ENCODE measurements at regions not wholly inside any gene's neighbourhood (a gene's known extent, or its start where the extent isn't known, plus 50 kb on each side); places are given as distances from the start of the nearest gene placed in this dataset.
A peak's percentile ranks its signal among the peaks of the same experiment; 100 is the strongest.

DNA sequence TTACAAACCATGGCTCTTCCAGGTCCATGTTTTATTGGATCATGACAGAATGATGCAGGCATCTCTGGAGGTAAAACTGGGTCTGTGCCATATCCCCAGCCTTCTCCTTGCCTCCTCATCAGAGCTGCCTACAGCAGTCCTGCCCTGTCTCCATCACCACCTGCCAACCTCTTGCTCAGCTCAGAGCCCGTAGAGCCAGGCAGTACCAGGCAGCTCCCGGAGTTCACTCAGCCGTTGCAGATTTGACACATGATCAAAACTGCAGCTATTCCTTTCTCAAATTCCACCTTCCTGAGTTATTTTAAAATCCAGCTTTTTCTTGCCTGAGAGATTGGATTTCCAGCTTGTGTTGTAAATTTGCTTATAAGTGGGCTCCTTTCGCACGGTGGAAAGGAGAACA, 218.2 kb upstream of the CELF4 start:
- no peak for DNase-seq (ENCODE audit: low read depth in 2 of 3, low spot score in 2 of 3)

DNA sequence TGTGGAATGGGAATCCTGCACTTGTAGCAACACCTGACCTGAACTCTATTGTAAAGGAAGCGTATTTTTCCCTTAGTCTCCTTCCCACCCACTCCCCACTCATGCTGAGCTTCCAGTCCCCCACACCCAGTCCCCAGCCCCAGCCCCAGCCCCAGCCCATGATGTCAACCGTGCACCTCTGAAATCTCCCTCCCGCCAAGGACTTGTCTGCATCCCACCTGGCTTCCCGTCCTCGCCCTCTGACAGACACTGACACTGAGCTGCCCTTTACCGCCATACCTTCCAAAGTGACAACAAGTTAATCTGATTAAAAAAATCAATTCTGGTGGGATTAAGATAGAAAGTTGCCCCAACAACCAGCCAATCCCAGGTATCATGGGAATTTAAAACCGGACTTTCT, 213.6 kb upstream of the CELF4 start:
- DNase-seq (ENCODE audit: low read depth in 2 of 3, low spot score in 2 of 3) = no peak

DNA sequence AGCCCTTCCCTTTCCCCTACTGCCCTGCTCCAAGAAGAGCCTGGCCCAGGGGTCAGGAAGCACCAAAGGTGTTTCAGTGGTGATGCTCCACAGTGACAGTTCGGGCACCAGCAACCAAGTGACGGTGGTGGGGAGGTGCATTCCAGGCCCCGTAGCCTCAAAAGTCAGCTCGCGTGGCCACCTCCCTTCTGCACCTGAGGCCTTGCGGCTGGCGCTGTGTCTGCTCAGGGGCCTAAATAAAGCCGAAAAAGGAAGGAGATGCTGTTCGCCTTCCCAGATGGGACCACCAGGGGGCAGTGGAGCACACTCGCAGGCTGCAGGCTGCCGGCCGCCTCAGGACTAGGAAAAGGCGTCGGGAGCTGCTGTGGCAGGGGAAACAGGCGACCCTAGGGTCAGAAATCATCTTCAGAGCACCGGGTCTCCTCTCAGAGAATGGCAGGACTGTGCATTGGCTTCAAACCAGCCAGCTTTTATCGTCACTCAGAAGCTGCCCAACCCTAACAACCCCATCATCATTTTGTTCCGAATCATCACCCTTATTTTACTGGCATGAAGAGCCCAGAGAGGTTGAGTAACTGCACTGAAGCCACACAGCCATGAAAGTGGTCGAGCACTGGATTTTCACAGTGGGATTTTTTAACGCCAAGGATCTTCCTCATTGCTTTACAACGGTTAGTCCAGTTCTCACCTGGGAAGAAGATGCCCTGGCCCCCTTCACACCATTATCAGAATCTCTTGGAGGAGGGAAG, 213.0 kb upstream of the CELF4 start:
- peak in 2 of 3 donors; percentile 52 to 81 for DNase-seq (ENCODE audit: low read depth in 2 of 3, low spot score in 2 of 3)

DNA sequence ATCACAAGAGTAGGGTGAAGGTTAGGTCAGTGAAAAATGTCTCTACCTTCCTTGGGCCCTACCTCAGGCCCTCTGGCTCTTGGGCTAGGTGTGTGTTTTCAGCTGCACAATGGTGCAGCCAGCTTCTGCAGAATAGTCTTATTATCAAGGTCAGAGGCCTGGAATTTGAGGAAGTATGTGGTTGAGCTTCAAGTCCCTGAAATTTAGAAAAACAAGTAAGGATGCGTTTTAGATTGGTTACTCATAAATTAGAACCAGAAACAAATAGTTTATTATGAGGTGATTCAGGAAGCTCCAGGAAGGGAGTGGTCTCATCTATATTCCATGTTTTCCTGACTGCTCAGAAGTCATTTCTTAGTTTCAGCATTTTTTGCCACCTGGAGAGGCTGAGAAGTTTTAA, 204.2 kb upstream of the CELF4 start:
- peak in 1 of 3 donors; percentile 26 for DNase-seq (ENCODE audit: low read depth in 2 of 3, low spot score in 2 of 3)

DNA sequence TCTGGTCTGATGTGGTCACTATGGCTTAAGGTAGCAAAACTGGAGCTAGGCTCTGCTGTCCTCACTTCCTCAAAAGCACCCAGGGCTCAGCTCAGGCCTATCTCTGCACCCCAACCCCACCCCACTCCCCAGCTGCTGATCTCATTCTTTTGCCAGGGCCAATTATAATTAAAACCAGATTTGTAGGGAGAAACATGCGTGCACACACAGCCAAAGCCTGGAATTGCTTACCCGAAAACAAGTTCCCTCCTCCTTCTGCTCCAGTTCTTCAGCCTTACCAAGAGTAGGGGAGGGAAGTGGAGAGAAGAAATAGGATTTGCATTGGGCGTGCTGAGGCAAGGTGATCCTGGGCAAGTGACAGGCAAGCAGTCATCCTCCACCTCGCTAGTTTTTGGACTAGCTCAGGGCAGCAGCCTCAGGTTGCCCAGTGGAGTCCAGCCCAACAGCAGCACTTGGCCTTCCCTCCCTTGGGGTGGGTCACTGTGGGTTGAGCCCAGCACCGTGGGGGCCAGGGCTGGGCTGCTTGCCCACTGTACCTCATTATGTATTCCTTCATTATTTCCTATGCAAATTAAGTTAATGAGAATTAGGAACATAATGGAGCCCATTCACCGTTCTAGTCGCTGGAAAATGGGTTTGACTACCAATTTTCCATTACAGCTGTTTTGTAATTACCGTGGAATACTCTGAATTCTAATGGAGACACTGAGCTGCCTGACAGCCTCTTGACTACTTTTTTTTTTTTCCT, 199.1 kb upstream of the CELF4 start:
- no peak for DNase-seq (ENCODE audit: low read depth in 2 of 3, low spot score in 2 of 3)

DNA sequence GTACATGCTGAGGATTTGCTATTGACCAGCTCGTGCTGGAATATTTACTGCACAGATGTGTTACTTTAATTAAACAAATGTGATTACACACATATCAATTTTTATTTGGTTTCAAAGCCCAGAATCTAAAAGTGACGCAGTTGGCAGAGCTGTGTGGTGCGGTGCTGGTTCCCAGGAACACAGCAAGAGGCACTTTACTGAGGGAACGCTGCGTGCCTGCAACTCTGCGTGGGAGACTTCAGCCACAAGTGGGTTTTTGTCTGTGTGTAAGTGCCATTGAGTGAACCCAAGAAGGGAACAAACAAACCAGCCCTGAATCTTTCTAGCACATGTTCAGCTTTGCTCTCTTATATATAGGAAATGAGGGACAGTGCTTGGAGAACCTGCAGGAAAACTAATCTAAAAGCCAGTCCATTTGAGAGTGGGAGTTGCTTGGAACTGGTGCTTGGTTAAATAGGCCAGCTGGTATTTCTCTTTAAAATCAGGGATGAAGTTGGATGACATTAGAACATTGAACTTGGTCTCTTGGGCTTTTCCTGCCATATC, 196.6 kb upstream of the CELF4 start:
- no peak for DNase-seq (ENCODE audit: low read depth in 2 of 3, low spot score in 2 of 3)

DNA sequence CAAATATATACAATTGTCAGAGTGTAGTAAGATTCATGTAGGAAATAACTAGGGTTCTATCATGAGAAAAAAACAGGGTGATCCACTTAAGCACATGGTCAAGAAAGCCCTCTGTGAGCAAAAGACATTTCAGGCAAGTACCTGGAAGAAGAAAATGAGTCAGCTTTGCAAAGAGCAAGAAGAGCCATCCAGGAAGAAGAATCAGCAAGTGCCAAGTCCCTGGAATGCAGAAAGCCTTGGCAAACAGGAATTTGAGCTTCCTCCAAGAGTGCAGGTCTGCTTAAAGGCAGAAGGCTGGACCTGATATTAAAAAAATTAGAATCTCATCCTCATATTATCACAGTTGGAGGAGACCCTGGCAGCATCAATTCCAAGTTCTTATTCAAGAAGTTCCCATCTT, 188.5 kb upstream of the CELF4 start:
- no peak for DNase-seq (ENCODE audit: low read depth in 2 of 3, low spot score in 2 of 3)

DNA sequence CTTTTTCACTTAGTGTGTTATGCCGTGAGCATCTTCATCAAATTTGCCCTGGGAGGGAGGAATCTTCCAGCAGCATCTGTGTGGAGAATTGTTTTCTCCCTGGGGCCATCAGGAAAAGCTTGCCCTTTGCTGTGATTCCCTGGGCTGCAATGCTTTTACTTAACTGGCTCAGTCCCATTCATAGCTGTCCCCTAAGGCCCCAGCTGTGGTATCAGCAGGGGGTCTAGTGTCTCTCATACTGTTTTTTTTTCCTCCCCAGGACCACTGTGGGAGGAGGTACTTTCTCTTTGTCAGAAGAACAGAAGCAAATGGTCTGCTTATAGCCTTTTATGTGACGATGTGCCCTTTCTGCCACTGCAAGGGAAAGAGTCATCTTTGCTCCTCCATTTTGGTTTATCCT, 176.8 kb upstream of the CELF4 start:
- no peak for DNase-seq (ENCODE audit: low read depth in 2 of 3, low spot score in 2 of 3)

DNA sequence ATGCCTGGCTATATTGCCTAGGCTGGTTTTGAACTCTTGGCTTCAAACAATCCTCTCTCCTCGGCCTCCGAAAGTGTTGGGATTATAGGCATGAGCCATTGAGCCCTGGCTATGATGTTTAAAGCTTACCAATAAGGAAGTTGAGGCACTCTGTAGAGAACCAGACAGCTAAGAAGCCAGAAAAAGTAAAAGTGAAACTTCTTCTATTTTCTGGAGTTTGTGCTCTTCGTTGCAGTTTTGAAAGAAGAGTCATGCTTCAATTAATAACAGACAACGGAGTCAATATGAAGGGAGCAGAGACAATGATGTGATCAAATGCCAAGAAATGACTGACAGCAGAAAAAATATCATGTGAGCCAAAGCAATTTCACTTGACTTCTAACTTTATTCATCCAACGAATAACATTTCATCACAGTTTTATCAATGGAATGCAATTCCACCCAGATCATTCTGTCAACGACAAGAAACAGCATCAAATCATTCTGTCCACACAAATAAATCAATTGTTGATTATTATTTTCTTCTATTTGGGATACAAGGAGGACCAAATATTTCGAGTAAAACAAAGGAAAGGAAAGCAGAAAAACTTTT, 175.5 kb upstream of the CELF4 start:
- DNase-seq (ENCODE audit: low read depth in 2 of 3, low spot score in 2 of 3) = no peak

DNA sequence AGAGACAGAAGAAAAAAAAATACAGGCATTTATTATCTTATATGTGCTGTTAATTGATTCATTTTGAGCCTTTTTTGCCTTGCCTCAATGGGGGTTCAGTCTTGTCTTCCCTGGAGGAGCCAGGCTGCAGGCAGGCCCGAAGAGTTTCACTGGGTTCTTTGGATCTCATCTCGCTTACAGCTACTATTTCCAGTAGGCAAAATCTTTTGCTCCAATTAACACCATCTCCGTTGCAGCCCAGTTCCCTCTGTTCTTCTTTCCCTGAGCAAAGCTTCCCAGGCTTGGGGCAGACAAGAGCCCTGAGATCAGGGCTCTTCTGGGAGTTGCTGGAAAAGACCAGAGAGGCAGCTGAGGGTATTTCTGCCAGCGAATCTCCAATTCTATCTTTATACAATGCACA, 168.8 kb upstream of the CELF4 start:
- no peak for DNase-seq (ENCODE audit: low read depth in 2 of 3, low spot score in 2 of 3)

DNA sequence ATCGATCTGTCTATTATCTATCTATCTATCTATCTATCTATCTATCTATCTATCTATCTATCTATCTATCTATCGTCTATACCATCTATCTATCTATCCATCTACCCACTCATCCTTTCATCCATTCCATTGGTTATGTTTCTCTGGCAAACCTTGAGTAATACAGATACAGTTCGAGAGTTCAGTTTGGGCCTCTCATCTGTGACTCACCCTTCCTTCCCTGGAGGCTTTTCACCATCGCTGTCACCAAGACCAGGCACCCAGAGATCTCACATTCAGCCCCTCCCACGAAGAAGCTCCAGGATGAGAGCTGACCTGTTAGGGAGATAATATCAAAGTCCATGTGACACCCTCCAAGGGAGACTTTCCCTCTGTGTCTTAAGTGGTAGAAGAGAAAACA, 164.1 kb upstream of the CELF4 start:
- no peak for DNase-seq (ENCODE audit: low read depth in 2 of 3, low spot score in 2 of 3)

DNA sequence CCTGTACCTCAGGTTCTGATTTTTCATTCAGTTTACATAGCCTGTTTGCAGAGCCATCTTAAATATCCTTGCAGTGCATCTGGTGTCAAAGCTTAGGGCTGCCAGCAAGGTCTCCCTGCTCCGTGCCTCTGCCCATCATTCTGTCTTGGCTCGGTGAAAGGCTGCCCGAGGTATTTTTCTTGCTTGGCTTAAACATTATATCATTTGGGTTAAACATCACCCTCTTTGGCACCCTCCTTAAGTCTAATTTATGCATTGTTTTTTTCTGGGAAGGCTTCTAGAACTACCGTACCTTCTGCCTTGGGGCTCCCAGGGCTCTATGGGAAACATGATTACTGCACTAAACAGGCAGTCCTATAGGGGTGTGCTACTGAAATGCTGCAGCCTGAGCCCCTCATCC, 158.6 kb upstream of the CELF4 start:
- no peak for DNase-seq (ENCODE audit: low read depth in 2 of 3, low spot score in 2 of 3)

DNA sequence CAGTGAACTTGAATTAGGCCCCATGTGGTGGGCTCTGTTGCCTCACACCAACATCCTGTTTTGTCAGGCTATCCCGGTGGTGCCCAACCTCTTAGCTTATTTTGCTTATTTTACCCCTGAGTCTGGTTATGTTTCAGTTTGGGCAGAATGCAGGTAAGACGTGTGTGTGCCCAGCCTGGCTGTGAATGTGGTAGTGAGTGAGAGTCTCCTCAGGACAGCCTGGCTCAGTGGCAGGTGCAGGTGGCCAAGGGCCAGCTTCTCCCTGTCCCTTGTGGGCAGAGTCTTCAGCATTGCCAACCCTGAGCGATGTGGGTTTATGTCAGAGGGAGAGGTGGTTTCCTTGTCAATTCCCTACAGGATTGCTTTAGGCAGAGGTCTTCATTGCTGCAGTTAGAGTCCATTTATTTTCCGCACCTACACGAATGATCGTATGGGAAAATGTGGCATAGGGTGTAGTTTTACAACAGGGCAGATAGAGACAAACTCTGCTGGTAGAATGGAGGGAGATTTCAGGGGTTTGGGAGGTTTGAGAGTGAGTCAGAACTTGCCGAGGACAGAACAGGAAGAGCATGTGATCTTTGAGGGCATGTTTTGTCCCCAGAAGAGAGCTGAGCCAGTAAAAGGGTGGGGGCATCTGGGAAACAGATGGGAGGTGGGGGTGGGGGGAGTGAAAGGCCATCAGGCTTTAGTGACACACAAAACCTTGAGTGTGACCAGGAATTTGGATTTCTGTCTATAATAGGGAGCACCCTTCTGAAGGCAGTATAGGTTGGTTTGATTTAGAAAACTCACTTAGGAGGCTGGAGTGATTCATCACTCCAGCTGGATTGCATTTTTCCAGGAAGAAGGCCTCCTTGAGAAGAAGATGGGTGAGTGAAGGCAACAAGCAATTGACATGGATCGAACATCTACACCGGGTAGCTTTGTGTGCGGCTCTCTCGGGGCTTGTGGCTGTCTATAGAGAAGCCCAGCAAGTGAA, 156.2 kb upstream of the CELF4 start:
- peak in 2 of 3 donors; percentile 54 to 61 for DNase-seq (ENCODE audit: low read depth in 2 of 3, low spot score in 2 of 3)

DNA sequence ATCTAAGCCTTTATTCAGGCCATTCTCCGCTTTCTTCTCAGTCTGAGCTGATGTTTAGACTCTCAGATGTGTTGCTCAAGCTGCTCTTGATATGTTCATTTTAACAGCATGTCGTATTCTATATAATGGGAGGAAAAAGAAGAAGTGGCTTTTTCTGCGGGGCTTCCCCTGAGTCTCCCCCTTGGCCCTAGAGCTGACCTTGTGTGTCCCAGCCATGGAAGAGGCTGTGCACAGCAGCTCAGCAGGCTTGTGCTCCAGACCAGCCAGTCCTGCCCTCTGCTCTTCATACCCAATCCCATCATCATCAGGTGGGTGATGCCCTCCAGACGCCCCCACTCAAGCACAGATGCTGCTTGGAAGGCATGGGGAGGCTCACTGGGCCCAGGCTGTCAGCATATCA, 155.1 kb upstream of the CELF4 start:
- peak in 2 of 3 donors; percentile 16 to 28 for DNase-seq (ENCODE audit: low read depth in 2 of 3, low spot score in 2 of 3)

DNA sequence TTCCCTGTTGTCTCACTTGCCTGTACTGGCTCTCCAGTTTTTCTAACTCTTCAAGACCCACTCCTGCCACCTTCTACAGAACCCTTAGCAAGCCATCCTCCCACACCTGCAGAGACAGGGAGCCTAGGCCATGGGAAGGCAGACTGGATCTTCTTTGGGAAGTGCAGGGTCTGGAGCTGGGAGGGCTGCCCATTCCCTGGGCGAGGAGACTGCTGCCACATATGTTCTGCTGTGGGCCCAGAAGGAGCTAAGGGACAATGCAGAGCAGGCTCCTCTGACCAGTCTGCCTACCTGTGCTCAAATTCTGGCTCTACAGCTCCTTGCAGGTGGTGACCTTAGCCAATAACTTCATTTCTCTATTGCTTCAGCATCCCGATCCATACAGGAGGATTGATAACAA, 152.1 kb upstream of the CELF4 start:
- no peak for DNase-seq (ENCODE audit: low read depth in 2 of 3, low spot score in 2 of 3)

DNA sequence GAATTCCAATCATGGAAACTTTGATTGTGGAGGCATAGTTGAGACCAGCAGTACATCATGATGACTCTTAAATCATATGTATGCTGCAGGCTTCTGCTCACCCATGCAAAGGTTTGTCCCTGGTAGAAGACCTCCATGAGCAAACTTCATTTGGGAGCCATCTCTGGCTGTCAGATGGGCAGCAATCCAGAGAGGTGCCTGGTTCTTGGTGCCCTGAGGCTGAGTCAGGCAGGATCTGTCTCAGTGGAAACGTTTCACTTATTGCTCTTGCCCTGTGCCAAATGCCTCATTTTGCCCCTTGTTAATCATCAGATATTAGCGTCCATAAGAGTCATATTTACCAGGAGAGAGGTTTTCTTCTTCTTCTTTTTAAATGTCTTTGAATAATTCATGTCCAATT, 151.5 kb upstream of the CELF4 start:
- no peak for DNase-seq (ENCODE audit: low read depth in 2 of 3, low spot score in 2 of 3)

DNA sequence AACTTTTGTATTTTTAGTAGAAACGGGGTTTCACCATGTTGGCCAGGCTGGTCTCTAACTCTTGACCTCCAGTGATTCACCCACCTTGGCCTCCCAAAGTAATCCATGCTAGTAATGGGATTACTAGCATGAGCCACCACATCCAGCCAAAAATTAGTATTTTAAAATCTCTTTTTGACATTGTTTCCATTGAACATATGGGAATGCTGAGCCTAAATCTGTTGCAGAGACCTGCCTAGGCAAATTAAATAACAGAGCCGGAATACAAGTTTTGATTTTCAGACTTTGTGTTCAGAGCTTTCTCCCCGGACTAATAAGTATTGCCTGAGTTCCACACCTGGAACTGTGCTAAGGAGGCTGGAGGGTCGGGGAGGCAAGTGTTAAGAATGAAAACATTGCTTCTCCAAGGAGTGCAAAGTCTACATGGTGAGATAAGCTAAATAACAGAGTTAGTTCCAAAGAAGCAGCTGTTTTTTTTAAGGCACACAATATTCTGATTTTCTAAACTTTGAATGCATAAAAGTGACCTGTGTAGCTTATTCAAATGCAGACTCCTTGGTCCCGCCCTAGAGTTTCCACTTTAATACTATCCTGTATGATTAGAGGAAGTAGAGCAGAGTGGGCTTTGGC, 150.6 kb upstream of the CELF4 start:
- no peak for DNase-seq (ENCODE audit: low read depth in 2 of 3, low spot score in 2 of 3)

DNA sequence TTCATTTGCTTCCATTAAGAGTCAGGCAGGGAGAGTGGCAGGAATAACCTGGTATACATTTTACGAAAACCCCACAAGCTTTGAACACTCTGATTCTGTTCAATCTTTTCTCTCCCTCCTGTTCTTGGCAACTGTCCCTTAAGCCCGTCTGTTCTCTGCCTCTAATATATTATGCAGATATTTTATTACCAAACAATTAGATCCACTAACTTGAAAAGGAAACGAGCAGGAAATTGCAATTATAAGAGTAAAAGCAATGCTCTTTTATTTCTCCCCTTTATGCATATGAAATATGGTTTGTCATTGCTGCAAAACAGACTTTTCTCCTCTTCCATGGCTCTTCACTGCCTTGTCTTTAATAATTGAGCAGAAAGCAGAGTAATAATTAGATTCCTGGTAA, 149.1 kb upstream of the CELF4 start:
- no peak for DNase-seq (ENCODE audit: low read depth in 2 of 3, low spot score in 2 of 3)

DNA sequence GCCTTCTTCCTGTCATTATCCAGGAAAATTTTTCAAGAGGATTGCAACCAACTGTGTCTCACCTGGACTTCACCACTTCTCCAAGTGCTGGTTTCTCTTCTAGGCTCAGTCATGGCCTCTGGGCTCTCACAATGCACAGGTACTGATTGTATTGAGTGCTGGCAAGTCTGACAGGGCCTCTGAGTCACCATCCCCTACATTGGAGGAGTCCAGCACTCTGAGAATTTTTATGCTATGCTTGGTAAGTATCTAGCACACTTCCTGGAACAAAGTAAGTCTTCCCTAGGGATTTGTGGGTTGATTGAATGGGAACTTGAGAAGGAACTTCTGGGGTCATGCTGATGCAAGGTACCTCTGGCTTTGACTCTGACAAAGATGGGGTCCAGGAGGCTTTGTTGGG, 147.2 kb upstream of the CELF4 start:
- no peak for DNase-seq (ENCODE audit: low read depth in 2 of 3, low spot score in 2 of 3)
